ENCODE measurements at regions not wholly inside any gene's neighbourhood (a gene's known extent, or its start where the extent isn't known, plus 50 kb on each side); places are given as distances from the start of the nearest gene placed in this dataset.

DNA sequence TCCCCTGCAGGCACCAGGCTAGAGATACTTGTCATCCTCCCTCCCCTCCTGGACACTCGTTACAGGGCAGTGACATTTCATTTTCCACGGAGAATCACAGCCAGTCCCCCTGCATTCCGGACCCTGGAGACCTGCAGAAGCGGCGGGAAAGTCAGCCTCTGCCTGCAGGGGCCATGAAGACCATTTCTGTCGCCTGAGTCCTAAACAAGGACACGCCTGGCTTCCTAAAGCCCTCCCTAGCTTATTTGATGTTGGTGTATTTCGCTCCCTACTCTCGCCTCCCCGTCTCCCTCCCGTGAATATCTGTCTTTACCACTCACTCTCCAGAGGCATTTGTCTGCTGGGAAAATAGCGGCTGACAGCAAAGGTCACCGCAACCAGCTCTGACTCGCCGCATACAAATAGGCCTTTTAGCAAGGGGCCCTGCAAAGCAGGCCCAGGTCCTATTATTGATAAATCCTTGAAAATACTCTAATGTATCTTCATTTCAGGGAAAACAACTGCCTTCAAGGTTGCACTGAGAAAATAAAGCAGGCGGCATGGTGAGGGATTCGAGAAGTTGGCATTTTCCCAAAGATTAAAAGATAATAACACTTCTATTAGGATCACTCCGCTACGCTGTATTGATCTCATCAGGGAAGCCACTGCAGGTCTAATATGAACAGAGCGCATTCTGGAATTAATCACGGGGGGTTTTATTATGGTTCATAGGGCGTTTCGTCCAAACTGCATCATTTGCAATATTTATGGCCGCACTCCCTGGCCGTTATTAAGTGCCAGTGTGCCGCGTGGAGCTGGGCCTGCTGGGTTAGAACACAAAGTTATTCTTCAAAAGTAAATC lies 447.1 kb upstream of the CDH5 start:
- TF ChIP-seq, protein P1, sequence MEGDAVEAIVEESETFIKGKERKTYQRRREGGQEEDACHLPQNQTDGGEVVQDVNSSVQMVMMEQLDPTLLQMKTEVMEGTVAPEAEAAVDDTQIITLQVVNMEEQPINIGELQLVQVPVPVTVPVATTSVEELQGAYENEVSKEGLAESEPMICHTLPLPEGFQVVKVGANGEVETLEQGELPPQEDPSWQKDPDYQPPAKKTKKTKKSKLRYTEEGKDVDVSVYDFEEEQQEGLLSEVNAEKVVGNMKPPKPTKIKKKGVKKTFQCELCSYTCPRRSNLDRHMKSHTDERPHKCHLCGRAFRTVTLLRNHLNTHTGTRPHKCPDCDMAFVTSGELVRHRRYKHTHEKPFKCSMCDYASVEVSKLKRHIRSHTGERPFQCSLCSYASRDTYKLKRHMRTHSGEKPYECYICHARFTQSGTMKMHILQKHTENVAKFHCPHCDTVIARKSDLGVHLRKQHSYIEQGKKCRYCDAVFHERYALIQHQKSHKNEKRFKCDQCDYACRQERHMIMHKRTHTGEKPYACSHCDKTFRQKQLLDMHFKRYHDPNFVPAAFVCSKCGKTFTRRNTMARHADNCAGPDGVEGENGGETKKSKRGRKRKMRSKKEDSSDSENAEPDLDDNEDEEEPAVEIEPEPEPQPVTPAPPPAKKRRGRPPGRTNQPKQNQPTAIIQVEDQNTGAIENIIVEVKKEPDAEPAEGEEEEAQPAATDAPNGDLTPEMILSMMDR (IDR thresholded peaks at IDR 0.05), result no peak
- no peak for TF ChIP-seq POLR2A (IDR thresholded peaks at IDR 0.05)
